ENCODE measurements at regions not wholly inside any gene's neighbourhood (a gene's known extent, or its start where the extent isn't known, plus 50 kb on each side); places are given as distances from the start of the nearest gene placed in this dataset.
"Not testable (repeated sequence)": the region's sequence is repeated elsewhere in the genome, so short reads cannot be mapped to it uniquely, and the experiment has no call there.

GRCh38 chrY:12391655-12392559 is 309.1 kb upstream of the USP9Y start:
- POLR2A ChIA-PET; H3K27me3 Mint-ChIP-seq; H3K27ac Mint-ChIP-seq; H3K4me3 Mint-ChIP-seq; ATAC-seq (ENCODE audit: low read depth); H3K36me3 Mint-ChIP-seq; H3K9me3 Mint-ChIP-seq; H3K4me1 Mint-ChIP-seq; DNase-seq: not testable (repeated sequence)

GRCh38 chrY:12393190-12393589 is 307.8 kb upstream of the USP9Y start:
- Mint-ChIP-seq H3K4me3 (no peak overlapping the region), H3K4me1 (no peaks in the 10 kb centered on the region), H3K27me3 (no peaks in the 10 kb centered on the region), H3K9me3 (no peaks in the 10 kb centered on the region), H3K27ac (no peak overlapping the region), H3K36me3 (no peaks in the 10 kb centered on the region)
- ATAC-seq (ENCODE audit: low read depth): no peak
- POLR2A ChIA-PET: no interaction called here
- DNase-seq: no peak

GRCh38 chrY:12395381-12396120 is 305.5 kb upstream of the USP9Y start:
- H3K9me3 Mint-ChIP-seq; DNase-seq; H3K36me3 Mint-ChIP-seq; H3K27me3 Mint-ChIP-seq; POLR2A ChIA-PET; H3K27ac Mint-ChIP-seq; H3K4me1 Mint-ChIP-seq; ATAC-seq (ENCODE audit: low read depth); H3K4me3 Mint-ChIP-seq: not testable (repeated sequence)

- H3K4me1 Mint-ChIP-seq: no peaks in the 10 kb centered on the region
- ATAC-seq (ENCODE audit: low read depth): no peak
- POLR2A ChIA-PET: no interaction called here
- no peak overlapping the region for H3K4me3 Mint-ChIP-seq
- H3K27me3 Mint-ChIP-seq: peaks cover 3% of the 10 kb centered on the region
- H3K36me3 Mint-ChIP-seq: no peaks in the 10 kb centered on the region
- H3K9me3 Mint-ChIP-seq: peaks cover 2% of the 10 kb centered on the region
- no peak overlapping the region for H3K27ac Mint-ChIP-seq
- DNase-seq: no peak
These were observed 297.1 kb upstream of the USP9Y start for GRCh38 chrY:12403916-12404315.

- no peak overlapping the region for H3K4me3 Mint-ChIP-seq
- H3K4me1 Mint-ChIP-seq: peaks cover 3% of the 10 kb centered on the region
- H3K9me3 Mint-ChIP-seq: peaks cover 2% of the 10 kb centered on the region
- POLR2A ChIA-PET: no interaction called here
- peaks cover 3% of the 10 kb centered on the region for H3K27me3 Mint-ChIP-seq
- no peak overlapping the region for H3K27ac Mint-ChIP-seq
- no peaks in the 10 kb centered on the region for H3K36me3 Mint-ChIP-seq
- ATAC-seq (ENCODE audit: low read depth): no peak
- DNase-seq: no peak
These were observed 292.8 kb upstream of the USP9Y start for GRCh38 chrY:12408236-12408635.

- ATAC-seq (ENCODE audit: low read depth) (no peak), DNase-seq (no peak)
- POLR2A ChIA-PET: no interaction called here
- H3K27me3 Mint-ChIP-seq: peaks cover 3% of the 10 kb centered on the region
- H3K4me3 Mint-ChIP-seq: no peak overlapping the region
- H3K27ac Mint-ChIP-seq: no peak overlapping the region
- H3K9me3 Mint-ChIP-seq: peaks cover 2% of the 10 kb centered on the region
- H3K4me1 Mint-ChIP-seq: peaks cover 4% of the 10 kb centered on the region
- H3K36me3 Mint-ChIP-seq: no peaks in the 10 kb centered on the region
These were observed 290.3 kb upstream of the USP9Y start for GRCh38 chrY:12410696-12411095.

- H3K4me3 Mint-ChIP-seq: peak overlapping the region; percentile 45
- H3K9me3 Mint-ChIP-seq: no peaks in the 10 kb centered on the region
- no peaks in the 10 kb centered on the region for H3K36me3 Mint-ChIP-seq
- POLR2A ChIA-PET: no interaction called here
- H3K27ac Mint-ChIP-seq: no peak overlapping the region
- ATAC-seq (ENCODE audit: low read depth) (peak; percentile 52), DNase-seq (peak; percentile 28)
- no peaks in the 10 kb centered on the region for H3K27me3 Mint-ChIP-seq
- no peaks in the 10 kb centered on the region for H3K4me1 Mint-ChIP-seq
These were observed 279.8 kb upstream of the USP9Y start for GRCh38 chrY:12421072-12421787.

- Mint-ChIP-seq H3K4me3 (peak overlapping the region; percentile 45), H3K36me3 (no peaks in the 10 kb centered on the region), H3K9me3 (no peaks in the 10 kb centered on the region), H3K27ac (no peak overlapping the region), H3K27me3 (no peaks in the 10 kb centered on the region), H3K4me1 (no peaks in the 10 kb centered on the region)
- ATAC-seq (ENCODE audit: low read depth) (no peak), DNase-seq (no peak)
- POLR2A ChIA-PET: no interaction called here
These were observed 279.3 kb upstream of the USP9Y start for GRCh38 chrY:12421788-12422124.

GRCh38 chrY:12422536-12422935 is 278.5 kb upstream of the USP9Y start:
- Mint-ChIP-seq H3K4me1 (no peaks in the 10 kb centered on the region), H3K36me3 (no peaks in the 10 kb centered on the region), H3K27ac (no peak overlapping the region), H3K27me3 (no peaks in the 10 kb centered on the region), H3K4me3 (no peak overlapping the region), H3K9me3 (no peaks in the 10 kb centered on the region)
- DNase-seq (no peak), ATAC-seq (ENCODE audit: low read depth) (no peak)
- POLR2A ChIA-PET: no interaction called here

GRCh38 chrY:12423416-12424252 is 277.4 kb upstream of the USP9Y start:
- POLR2A ChIA-PET: no interaction called here
- no peaks in the 10 kb centered on the region for H3K9me3 Mint-ChIP-seq
- H3K4me1 Mint-ChIP-seq: no peaks in the 10 kb centered on the region
- H3K27me3 Mint-ChIP-seq: no peaks in the 10 kb centered on the region
- no peaks in the 10 kb centered on the region for H3K36me3 Mint-ChIP-seq
- H3K27ac Mint-ChIP-seq: no peak overlapping the region
- DNase-seq (no peak), ATAC-seq (ENCODE audit: low read depth) (peak; percentile 50)
- no peak overlapping the region for H3K4me3 Mint-ChIP-seq

GRCh38 chrY:12425506-12425905 is 275.5 kb upstream of the USP9Y start:
- Mint-ChIP-seq H3K9me3 (no peaks in the 10 kb centered on the region), H3K36me3 (no peaks in the 10 kb centered on the region), H3K27ac (no peak overlapping the region), H3K27me3 (no peaks in the 10 kb centered on the region), H3K4me1 (no peaks in the 10 kb centered on the region), H3K4me3 (no peak overlapping the region)
- DNase-seq: no peak
- ATAC-seq (ENCODE audit: low read depth): no peak
- POLR2A ChIA-PET: no interaction called here

- POLR2A ChIA-PET: no interaction called here
- H3K36me3 Mint-ChIP-seq: no peaks in the 10 kb centered on the region
- no peak overlapping the region for H3K4me3 Mint-ChIP-seq
- no peaks in the 10 kb centered on the region for H3K27me3 Mint-ChIP-seq
- no peak overlapping the region for H3K27ac Mint-ChIP-seq
- no peak for ATAC-seq (ENCODE audit: low read depth)
- no peaks in the 10 kb centered on the region for H3K9me3 Mint-ChIP-seq
- H3K4me1 Mint-ChIP-seq: no peaks in the 10 kb centered on the region
- no peak for DNase-seq
These were observed 273.7 kb upstream of the USP9Y start for GRCh38 chrY:12427361-12427760.

- DNase-seq (no peak), ATAC-seq (ENCODE audit: low read depth) (no peak)
- H3K27ac Mint-ChIP-seq: no peak overlapping the region
- H3K27me3 Mint-ChIP-seq: no peaks in the 10 kb centered on the region
- H3K9me3 Mint-ChIP-seq: no peaks in the 10 kb centered on the region
- POLR2A ChIA-PET: no interaction called here
- no peaks in the 10 kb centered on the region for H3K4me1 Mint-ChIP-seq
- no peak overlapping the region for H3K4me3 Mint-ChIP-seq
- no peaks in the 10 kb centered on the region for H3K36me3 Mint-ChIP-seq
These were observed 269.5 kb upstream of the USP9Y start for GRCh38 chrY:12431546-12431945.

Data from activated naive CD8-positive, alpha-beta T cell treated with anti-CD3 and anti-CD28 coated beads, Interleukin-2, amount 10 ng/mL, durations not matched to agents 7 days and 5 days (primary cell).